ENCODE measurements at regions not wholly inside any gene's neighbourhood (a gene's known extent, or its start where the extent isn't known, plus 50 kb on each side); places are given as distances from the start of the nearest gene placed in this dataset.

- DNase-seq (ENCODE audit: low read depth), result no peak
Measured at GRCh38 chr11:32002311-32002710, 88.6 kb upstream of the RCN1 start.

DNA sequence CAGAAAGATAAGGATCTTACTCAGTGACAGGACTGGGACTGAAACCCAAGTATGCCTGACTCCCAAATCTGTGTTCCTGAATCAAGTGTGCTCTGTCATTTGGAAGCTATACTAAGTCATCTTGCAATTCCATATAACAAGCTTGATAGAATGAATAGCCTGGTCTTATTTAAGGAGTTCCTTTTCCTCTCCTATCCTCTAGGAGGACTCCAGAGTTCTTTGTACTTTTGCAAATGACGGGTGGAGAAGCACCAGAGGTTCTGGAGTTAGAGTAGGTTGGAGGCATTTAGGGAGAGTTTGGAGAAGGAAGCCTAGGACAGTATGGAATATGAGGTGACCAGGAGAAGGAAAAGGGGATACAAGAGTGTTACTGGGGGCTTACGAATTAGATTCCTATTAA, 92.9 kb upstream of the RCN1 start:
- DNase-seq (ENCODE audit: low read depth), result no peak

- DNase-seq (ENCODE audit: low read depth), result no peak
Measured at GRCh38 chr11:31996159-31996881, 94.6 kb upstream of the RCN1 start.

- peak; percentile 33 for DNase-seq (ENCODE audit: low read depth)
Measured at GRCh38 chr11:31995525-31996094, 95.3 kb upstream of the RCN1 start.

DNA sequence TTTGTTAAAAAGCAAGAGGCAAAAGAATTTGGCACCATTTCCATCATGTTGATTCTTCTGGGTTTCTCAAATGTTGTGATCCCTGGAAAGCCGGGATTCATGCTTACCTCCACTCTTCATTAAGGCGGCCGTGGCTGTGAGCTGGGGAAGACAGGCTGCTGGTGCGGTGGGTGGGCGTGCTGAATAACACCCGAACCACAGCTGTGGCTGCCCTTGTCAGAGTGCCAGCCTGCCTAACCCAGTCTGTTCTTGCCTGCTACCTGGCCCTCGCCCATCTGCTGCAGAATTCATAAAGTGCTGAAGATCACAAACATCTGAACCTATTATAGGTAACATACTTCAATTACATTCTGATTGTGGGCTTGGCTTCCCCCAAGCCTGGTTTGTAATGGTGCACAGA, 95.8 kb upstream of the RCN1 start:
- DNase-seq (ENCODE audit: low read depth), result no peak

- no peak for DNase-seq (ENCODE audit: low read depth)
Measured at GRCh38 chr11:31987118-31988005, 103.5 kb upstream of the RCN1 start.

DNA sequence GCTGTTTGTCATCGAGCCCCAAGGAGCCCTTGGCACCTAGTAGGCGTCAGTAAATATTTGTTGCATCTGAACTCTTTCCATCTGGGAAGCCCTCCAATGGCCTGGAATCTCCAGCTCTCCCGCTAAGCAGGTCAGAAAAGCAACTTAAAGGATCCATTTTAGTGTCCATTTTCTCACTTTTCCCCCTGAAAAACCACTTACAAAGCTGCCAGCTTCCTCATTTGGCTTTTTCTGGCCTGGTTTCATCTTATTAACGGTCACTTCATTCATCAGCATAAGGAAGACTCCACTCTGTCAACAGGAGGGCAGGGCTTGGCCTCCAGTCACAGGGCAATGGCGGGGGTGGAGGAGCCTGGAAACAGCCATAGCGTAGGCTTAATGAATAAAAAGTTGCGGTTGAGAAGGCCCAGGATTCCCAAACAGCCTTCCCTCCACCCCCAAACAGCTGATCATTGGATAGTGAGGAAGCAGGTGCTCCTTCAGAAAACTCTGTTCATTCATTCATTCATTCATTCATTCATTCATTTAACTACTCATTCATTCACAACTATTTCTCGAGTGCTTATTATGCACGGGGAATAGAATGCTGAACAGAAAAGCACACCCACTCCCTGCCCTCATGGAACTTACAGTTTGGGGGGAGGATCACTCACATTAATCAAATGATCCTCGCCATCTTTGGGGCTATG, 104.5 kb upstream of the RCN1 start:
- no peak for DNase-seq (ENCODE audit: low read depth)

GRCh38 chr11:31981457-31981856, 109.4 kb upstream of the RCN1 start:
- no peak for DNase-seq (ENCODE audit: low read depth)

DNA sequence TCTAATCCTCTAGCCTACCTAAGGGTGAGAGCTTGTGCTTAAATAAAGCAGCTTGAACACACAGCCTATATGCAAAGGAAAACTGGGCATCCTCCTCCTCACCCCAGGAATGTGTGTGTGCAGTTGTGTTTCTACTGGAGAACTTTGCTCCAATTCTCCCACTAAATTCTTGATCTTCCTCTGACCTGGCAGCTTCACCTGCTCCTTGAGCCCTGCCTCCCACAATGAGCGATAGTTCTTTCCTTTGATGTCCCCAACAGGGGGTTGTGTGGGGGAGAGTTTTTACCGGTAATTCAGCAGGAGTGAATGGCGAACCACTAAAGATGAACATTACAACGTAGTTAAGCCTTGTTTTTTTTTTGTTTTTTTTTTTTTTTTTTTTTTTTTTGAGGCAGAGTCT, 113.5 kb upstream of the RCN1 start:
- no peak for DNase-seq (ENCODE audit: low read depth)

GRCh38 chr11:31974366-31975136, 116.3 kb upstream of the RCN1 start:
- DNase-seq (ENCODE audit: low read depth), result peak; percentile 67

DNA sequence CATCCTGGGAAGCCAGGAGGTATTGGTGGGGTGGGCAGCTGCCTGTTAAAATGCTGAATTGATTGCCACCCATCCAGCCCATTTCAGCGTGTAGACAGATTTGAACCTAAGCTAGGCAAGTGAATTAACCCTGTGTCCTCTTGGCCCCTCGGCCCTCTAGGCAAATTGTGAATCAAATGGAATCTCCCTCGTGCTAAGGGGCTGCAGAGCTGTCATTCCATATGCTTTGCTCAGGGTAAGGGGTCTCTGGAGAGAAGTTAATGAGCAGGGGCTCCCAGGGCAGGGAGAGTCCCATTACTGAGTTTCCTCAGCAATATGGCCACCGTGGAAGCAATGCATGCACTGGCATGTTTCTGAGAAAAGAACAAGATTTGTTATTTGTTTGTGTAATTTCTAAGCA, 117.7 kb upstream of the RCN1 start:
- no peak for DNase-seq (ENCODE audit: low read depth)

- no peak for DNase-seq (ENCODE audit: low read depth)
Measured at GRCh38 chr11:31972623-31973022, 118.3 kb upstream of the RCN1 start.

GRCh38 chr11:31969359-31969702, 121.5 kb upstream of the RCN1 start:
- no peak for DNase-seq (ENCODE audit: low read depth)

DNA sequence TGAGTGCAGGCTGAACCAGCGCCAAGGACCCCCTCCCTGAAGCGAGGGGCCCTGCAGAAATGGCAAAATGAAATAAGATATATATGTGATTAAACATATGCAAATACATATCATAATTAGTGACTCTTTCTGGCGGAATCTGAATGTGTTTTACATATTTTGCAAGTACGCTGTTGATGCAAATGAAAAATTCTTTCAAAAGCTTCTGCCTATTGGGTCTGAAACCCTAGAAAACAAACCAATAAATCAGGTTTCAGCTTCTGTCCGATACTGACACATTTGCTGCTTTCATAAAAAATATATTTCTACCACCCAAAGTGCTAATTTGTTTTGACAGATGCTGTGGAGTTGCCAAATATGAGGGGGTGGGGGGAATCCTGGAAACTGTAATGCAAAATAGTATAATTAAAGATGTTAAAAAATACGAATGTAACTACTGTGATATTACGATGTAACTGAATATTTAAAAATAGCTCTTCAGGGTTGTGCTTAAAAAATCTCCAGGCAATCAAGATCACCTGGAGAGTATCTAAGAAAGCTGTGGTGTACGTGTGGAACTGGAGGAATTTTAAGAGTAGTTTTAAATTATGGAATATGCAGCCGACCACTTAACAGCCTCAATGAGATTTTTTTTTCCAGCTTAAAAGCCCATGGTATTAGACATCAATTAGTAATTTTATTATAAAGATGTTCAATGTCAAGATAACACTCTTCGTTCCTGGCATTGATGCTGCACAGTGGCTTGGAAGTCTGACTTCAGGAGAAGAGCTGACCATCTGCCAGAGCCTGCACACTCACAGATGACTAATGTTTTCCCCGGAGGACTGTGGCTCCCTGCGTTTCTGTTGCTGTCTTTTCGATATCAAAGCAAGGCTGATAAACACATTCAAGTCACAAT, 122.2 kb upstream of the RCN1 start:
- peak; percentile 65 for DNase-seq (ENCODE audit: low read depth)

DNA sequence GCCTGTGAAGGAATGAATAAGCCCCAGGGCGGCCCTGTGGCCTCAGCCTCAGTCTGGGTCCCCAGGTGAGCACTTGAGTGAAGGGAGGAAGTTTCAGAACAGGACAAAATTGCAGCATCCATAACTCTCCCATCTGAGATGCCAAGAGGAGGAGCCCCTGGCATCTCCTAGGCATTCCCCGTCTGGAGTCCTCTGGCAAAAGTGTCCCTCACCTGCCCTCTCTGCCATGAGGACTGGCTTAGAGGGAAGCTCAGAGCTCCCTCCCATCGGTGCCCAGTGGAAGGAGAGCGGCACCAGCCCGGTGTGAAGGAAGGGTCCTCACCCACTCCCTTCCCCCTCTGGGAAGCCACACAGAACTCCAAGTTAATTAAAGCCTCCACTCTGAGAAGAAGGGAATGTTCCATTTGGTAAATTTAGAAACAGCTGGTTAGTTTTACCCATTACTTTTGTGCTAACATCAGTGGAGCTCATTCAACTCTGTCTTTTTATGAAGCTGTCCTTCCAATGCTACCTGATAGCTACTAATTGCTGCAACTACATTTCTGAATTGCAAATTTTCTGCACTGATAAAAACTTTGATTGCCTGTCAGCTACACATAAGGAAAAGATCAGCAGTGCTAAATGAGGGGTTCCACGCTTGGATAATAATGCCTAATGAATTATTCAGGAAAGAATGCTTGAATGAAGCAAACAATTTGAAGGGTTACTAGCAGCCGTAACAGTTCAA, 123.3 kb upstream of the RCN1 start:
- no peak for DNase-seq (ENCODE audit: low read depth)

- no peak for DNase-seq (ENCODE audit: low read depth)
Measured at GRCh38 chr11:31966846-31967245, 124.0 kb upstream of the RCN1 start.

GRCh38 chr11:31964181-31964580, 126.7 kb upstream of the RCN1 start:
- DNase-seq (ENCODE audit: low read depth), result no peak

GRCh38 chr11:31960126-31960525, 130.7 kb upstream of the RCN1 start:
- DNase-seq (ENCODE audit: low read depth), result no peak

- DNase-seq (ENCODE audit: low read depth), result peak; percentile 26
Measured at GRCh38 chr11:31959716-31960115, 131.2 kb upstream of the RCN1 start.

Measured in iris pigment epithelial cell (primary cell).